CD4-positive, alpha-beta T cell (primary cell): ENCODE measurements at regions not wholly inside any gene's neighbourhood (a gene's known extent, or its start where the extent isn't known, plus 50 kb on each side); places are given as distances from the start of the nearest gene placed in this dataset.

Experiments
- ATAC-seq: fragments of 200-7000 bp; cut with Tn5 transposase; one replicate; pipeline ENCODE4 v1.10.0; 2022; ENCODE audit warnings: mild to moderate bottlenecking; ENCODE audit not compliant: poor library complexity
- CTCF ChIA-PET: fragments of 350-600 bp; sonication (Branson Sonifier 250); formaldehyde crosslinking; loops from one replicate; lab custom pipeline; 2021; ENCODE audit warnings: antibody characterized with exemption, inconsistent platforms; lab: Charles Lee
- POLR2A ChIA-PET: fragments of 350-600 bp; sonication (Branson Sonifier 250); formaldehyde crosslinking; loops from one replicate; lab custom pipeline; 2021; ENCODE audit warnings: antibody characterized with exemption, inconsistent platforms; lab: Charles Lee
- DNase-seq, 14 experiments: peaks; one replicate each; pipeline ENCODE4 v3.0.0-alpha.2; 2013 to 2020; ENCODE audit warnings: mixed read lengths in 2 of 14
- H3K27ac ChIP-seq, 2 donors: one replicate each; pipeline versions ENCODE4 v1.5.1 to v1.7.0; 2013; ENCODE audit warnings: low read length in 2 of 2, low read depth in 1 of 2, mild to moderate bottlenecking in 1 of 2
- H3K27me3 ChIP-seq, 2 experiments: 1 replicate in 1 of 2; 2 replicates in 1 of 2; pipeline versions ENCODE4 v1.6.1 to v1.7.0; 2013; ENCODE audit warnings: low read length in 2 of 2, control low read depth in 1 of 2, mild to moderate bottlenecking in 1 of 2, moderate library complexity in 1 of 2; ENCODE audit not compliant: insufficient read depth in 2 of 2, control insufficient read depth in 1 of 2
- H3K36me3 ChIP-seq: one replicate; pipeline ENCODE4 v1.6.1; 2013; ENCODE audit warnings: low read length, control low read depth; ENCODE audit not compliant: insufficient read depth
- H3K4me1 ChIP-seq: one replicate; pipeline ENCODE4 v1.6.1; 2013; ENCODE audit warnings: low read length, control low read depth; ENCODE audit not compliant: insufficient read depth
- H3K4me3 ChIP-seq: one replicate; pipeline ENCODE4 v1.5.1; 2013; ENCODE audit warnings: mild to moderate bottlenecking, low read length, moderate library complexity
- H3K9me3 ChIP-seq, 2 experiments: 1 replicate in 1 of 2; 2 replicates in 1 of 2; pipeline versions ENCODE4 v1.6.1 to v1.7.0; 2013; ENCODE audit warnings: low read length in 2 of 2, mild to moderate bottlenecking in 2 of 2, control low read depth in 1 of 2, moderate library complexity in 1 of 2; ENCODE audit not compliant: control insufficient read depth in 1 of 2, insufficient read depth in 1 of 2
- H3K27ac Mint-ChIP-seq: one replicate; pipeline ENCODE4 v1.8.0; 2020; ENCODE audit warnings: mixed read lengths
- H3K27me3 Mint-ChIP-seq: one replicate; pipeline ENCODE4 v1.8.0; 2021; ENCODE audit warnings: mixed read lengths
- H3K36me3 Mint-ChIP-seq: one replicate; pipeline ENCODE4 v1.8.0; 2021; ENCODE audit warnings: low read depth, mixed read lengths
- H3K4me1 Mint-ChIP-seq: one replicate; pipeline ENCODE4 v1.8.0; 2021; ENCODE audit warnings: low read depth, mixed read lengths
- H3K4me3 Mint-ChIP-seq: one replicate; pipeline ENCODE4 v1.8.0; 2020; ENCODE audit warnings: mild to moderate bottlenecking, mixed read lengths
- H3K9me3 Mint-ChIP-seq: one replicate; pipeline ENCODE4 v1.8.0; 2020; ENCODE audit warnings: mixed read lengths
- intact Hi-C, 2 experiments: fragments of 100-400 bp; cut with DNase I in 1 of 2; cut with micrococcal nuclease in 1 of 2; formaldehyde crosslinking; loops; one replicate each; pipeline versions ENCODE4 v1.15.1 to v1.9.0; 2023 to 2025; cut with DNase I, micrococcal nuclease
- TF ChIP-seq, protein P1 (sequence below): fragments of 200-600 bp; IDR thresholded peaks from one replicate; pipeline ENCODE4 v1.8.0; 2022; ENCODE audit warnings: antibody characterized with exemption, mild to moderate bottlenecking

DNA sequence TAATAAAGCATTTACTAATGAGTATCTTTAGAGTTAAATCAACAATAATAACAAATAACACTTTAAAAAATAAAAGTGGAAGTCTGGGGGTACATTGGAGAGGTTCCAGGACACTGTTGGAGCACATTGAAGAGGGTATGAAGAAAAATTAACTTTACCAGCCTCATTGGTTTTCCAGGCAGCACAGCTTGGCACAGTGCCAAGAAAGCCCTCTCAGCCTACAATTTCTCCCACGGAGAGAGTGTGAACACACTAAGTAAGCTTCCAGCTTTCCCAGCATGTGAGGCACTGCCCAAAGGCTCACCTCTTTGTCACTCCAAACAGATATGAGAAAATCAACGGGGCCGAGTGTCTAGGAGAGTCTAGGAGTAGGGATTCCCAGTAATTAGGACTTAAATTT lies 1912.8 kb upstream of the NUDT12 start:
- H3K27ac Mint-ChIP-seq = no peak overlapping the region
- peaks cover 5% of the 10 kb centered on the region for H3K9me3 Mint-ChIP-seq
- H3K27me3 Mint-ChIP-seq = no peaks in the 10 kb centered on the region
- Histone ChIP-seq H3K27ac (no peak overlapping the region), H3K27me3 (no peaks in the 10 kb centered on the region), H3K4me3 (no peak overlapping the region), H3K9me3 (peaks cover 3 to 11% of the 10 kb centered on the region in 2 experiments), H3K4me1 (no peaks in the 10 kb centered on the region), H3K36me3 (no peaks in the 10 kb centered on the region)
- no peaks in the 10 kb centered on the region for H3K4me1 Mint-ChIP-seq
- no peak overlapping the region for H3K4me3 Mint-ChIP-seq
- CTCF ChIA-PET = no interaction called here
- no peak for ATAC-seq
- no peak for DNase-seq
- TF ChIP-seq, protein P1, sequence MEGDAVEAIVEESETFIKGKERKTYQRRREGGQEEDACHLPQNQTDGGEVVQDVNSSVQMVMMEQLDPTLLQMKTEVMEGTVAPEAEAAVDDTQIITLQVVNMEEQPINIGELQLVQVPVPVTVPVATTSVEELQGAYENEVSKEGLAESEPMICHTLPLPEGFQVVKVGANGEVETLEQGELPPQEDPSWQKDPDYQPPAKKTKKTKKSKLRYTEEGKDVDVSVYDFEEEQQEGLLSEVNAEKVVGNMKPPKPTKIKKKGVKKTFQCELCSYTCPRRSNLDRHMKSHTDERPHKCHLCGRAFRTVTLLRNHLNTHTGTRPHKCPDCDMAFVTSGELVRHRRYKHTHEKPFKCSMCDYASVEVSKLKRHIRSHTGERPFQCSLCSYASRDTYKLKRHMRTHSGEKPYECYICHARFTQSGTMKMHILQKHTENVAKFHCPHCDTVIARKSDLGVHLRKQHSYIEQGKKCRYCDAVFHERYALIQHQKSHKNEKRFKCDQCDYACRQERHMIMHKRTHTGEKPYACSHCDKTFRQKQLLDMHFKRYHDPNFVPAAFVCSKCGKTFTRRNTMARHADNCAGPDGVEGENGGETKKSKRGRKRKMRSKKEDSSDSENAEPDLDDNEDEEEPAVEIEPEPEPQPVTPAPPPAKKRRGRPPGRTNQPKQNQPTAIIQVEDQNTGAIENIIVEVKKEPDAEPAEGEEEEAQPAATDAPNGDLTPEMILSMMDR = no peak
- intact Hi-C loops = no loop called here
- POLR2A ChIA-PET = no interaction called here
- H3K36me3 Mint-ChIP-seq = no peaks in the 10 kb centered on the region

DNA sequence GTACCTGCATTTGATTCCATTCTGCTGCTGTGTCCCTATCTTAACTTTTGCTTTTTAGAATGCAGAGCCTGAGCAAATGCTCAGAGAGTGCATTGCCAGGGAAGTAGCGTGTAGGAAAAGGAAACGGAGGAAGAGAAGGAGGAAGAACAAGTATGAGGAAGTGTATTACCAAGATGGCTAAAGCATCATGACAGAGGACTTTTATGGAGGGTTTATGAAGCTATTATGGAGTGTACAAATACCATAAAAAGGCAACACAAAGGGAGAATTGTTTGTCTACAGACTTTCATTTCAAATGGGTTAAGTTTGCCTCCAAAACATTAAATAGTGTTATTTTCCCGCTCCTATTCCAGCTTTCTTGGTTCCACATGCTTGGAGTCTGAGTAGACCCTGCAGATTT lies 1899.8 kb upstream of the NUDT12 start:
- no peaks in the 10 kb centered on the region for H3K36me3 Mint-ChIP-seq
- Histone ChIP-seq H3K4me3 (no peak overlapping the region), H3K4me1 (no peaks in the 10 kb centered on the region), H3K36me3 (no peaks in the 10 kb centered on the region), H3K9me3 (peaks cover 7 to 26% of the 10 kb centered on the region in 2 experiments), H3K27ac (no peak overlapping the region), H3K27me3 (no peaks in the 10 kb centered on the region)
- H3K27me3 Mint-ChIP-seq = no peaks in the 10 kb centered on the region
- H3K27ac Mint-ChIP-seq = no peak overlapping the region
- ATAC-seq (no peak), DNase-seq (no peak)
- TF ChIP-seq, protein P1 = no peak
- peaks cover 6% of the 10 kb centered on the region for H3K9me3 Mint-ChIP-seq
- no peak overlapping the region for H3K4me3 Mint-ChIP-seq
- POLR2A ChIA-PET = no interaction called here
- intact Hi-C loops = no loop called here
- no peaks in the 10 kb centered on the region for H3K4me1 Mint-ChIP-seq
- CTCF ChIA-PET = no interaction called here

DNA sequence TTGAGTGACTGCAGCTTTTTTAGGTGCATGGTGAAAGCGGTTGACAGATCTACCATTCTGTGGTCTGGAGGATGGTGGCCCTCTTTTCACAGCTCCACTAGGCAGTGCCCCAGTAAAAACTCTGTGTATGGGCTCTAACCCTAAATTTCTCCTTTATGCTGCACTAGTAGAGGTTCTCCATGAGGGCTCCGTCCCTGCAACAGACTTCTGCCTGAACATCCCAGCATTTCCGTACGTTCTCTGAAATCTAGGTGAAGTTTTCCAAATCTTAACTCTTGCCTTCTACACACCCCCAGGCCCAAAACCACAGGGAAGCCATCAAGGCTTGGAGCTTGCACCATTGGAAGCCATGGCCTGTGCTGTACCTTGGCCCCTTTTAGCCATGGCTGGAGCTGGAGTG lies 1898.1 kb upstream of the NUDT12 start:
- POLR2A ChIA-PET = no interaction called here
- H3K4me3 Mint-ChIP-seq = no peak overlapping the region
- TF ChIP-seq, protein P1 = no peak
- intact Hi-C loops = no loop called here
- H3K9me3 Mint-ChIP-seq = peaks cover 7% of the 10 kb centered on the region
- no peaks in the 10 kb centered on the region for H3K4me1 Mint-ChIP-seq
- H3K27me3 Mint-ChIP-seq = no peaks in the 10 kb centered on the region
- no peaks in the 10 kb centered on the region for H3K36me3 Mint-ChIP-seq
- Histone ChIP-seq H3K27me3 (no peaks in the 10 kb centered on the region), H3K9me3 (peaks cover 7 to 26% of the 10 kb centered on the region in 2 experiments), H3K4me1 (no peaks in the 10 kb centered on the region), H3K4me3 (no peak overlapping the region), H3K27ac (no peak overlapping the region), H3K36me3 (no peaks in the 10 kb centered on the region)
- CTCF ChIA-PET = no interaction called here
- no peak overlapping the region for H3K27ac Mint-ChIP-seq
- ATAC-seq = no peak
- DNase-seq = no peak
